Neural progenitor cell (in vitro differentiated cells): ENCODE measurements at regions not wholly inside any gene's neighbourhood (a gene's known extent, or its start where the extent isn't known, plus 50 kb on each side); places are given as distances from the start of the nearest gene placed in this dataset.

Experiments
- CTCF ChIP-seq: fragments of 200-600 bp; sonication (generic); IDR thresholded peaks from 2 replicates; pipeline ENCODE4 v1.5.1; 2017; ENCODE audit warnings: antibody characterized with exemption, mild to moderate bottlenecking
- EZH2 ChIP-seq: fragments of 200-600 bp; sonication (generic); IDR thresholded peaks from 2 replicates; pipeline ENCODE4 v1.6.1; 2017; ENCODE audit warnings: antibody characterized with exemption, mild to moderate bottlenecking, moderate library complexity
- EZH2phosphoT487 ChIP-seq: fragments of 200-600 bp; sonication (generic); IDR thresholded peaks from 2 replicates; pipeline ENCODE4 v1.6.1; 2017; ENCODE audit warnings: antibody characterized with exemption

GRCh38 chr7:116392806-116393205, 106.7 kb upstream of the CAV2 start:
- TF ChIP-seq CTCF = no peak
- no peak for TF ChIP-seq EZH2phosphoT487
- TF ChIP-seq EZH2 = no peak
